Right lobe of liver (tissue), 4 donors: ENCODE measurements at regions not wholly inside any gene's neighbourhood (a gene's known extent, or its start where the extent isn't known, plus 50 kb on each side); places are given as distances from the start of the nearest gene placed in this dataset.

ENCODE experiments used
- CTCF ChIP-seq, 4 donors: fragments of 200-600 bp in 3 of 4; fragments of 450-650 bp in 1 of 4; IDR thresholded peaks; one replicate each; pipeline versions ENCODE4 v1.5.1 to v1.8.0; 2016 to 2022; ENCODE audit warnings: antibody characterized with exemption in 4 of 4, mild to moderate bottlenecking in 2 of 4
- POLR2A ChIP-seq: fragments of 450-650 bp; IDR thresholded peaks from one replicate; pipeline ENCODE4 v1.6.1; 2017; ENCODE audit warnings: antibody characterized with exemption, mild to moderate bottlenecking
- donor health status: DM: no; HTN: no; CAD: no.
- donor health status: DM: no; HTN: no; CAD: no.
- donor health status: DM: no; HTN: yes; CAD: no.

- TF ChIP-seq CTCF (IDR thresholded peaks at IDR 0.05) (no peak), POLR2A (no peak)
Observed at GRCh38 chr18:51442012-51442411, 244.5 kb upstream of the MEX3C start.
